CD4-positive, alpha-beta T cell (primary cell): ENCODE measurements at regions not wholly inside any gene's neighbourhood (a gene's known extent, or its start where the extent isn't known, plus 50 kb on each side); places are given as distances from the start of the nearest gene placed in this dataset.

Experiments
- ATAC-seq: fragments of 200-7000 bp; cut with Tn5 transposase; one replicate; pipeline ENCODE4 v1.10.0; 2022; ENCODE audit warnings: mild to moderate bottlenecking; ENCODE audit not compliant: poor library complexity
- CTCF ChIA-PET: fragments of 350-600 bp; sonication (Branson Sonifier 250); formaldehyde crosslinking; loops from one replicate; lab custom pipeline; 2021; ENCODE audit warnings: antibody characterized with exemption, inconsistent platforms; lab: Charles Lee
- POLR2A ChIA-PET: fragments of 350-600 bp; sonication (Branson Sonifier 250); formaldehyde crosslinking; loops from one replicate; lab custom pipeline; 2021; ENCODE audit warnings: antibody characterized with exemption, inconsistent platforms; lab: Charles Lee
- DNase-seq, 14 experiments: peaks; one replicate each; pipeline ENCODE4 v3.0.0-alpha.2; 2013 to 2020; ENCODE audit warnings: mixed read lengths in 2 of 14
- H3K27ac ChIP-seq, 2 donors: one replicate each; pipeline versions ENCODE4 v1.5.1 to v1.7.0; 2013; ENCODE audit warnings: low read length in 2 of 2, low read depth in 1 of 2, mild to moderate bottlenecking in 1 of 2
- H3K27me3 ChIP-seq, 2 experiments: 1 replicate in 1 of 2; 2 replicates in 1 of 2; pipeline versions ENCODE4 v1.6.1 to v1.7.0; 2013; ENCODE audit warnings: low read length in 2 of 2, control low read depth in 1 of 2, mild to moderate bottlenecking in 1 of 2, moderate library complexity in 1 of 2; ENCODE audit not compliant: insufficient read depth in 2 of 2, control insufficient read depth in 1 of 2
- H3K36me3 ChIP-seq: one replicate; pipeline ENCODE4 v1.6.1; 2013; ENCODE audit warnings: low read length, control low read depth; ENCODE audit not compliant: insufficient read depth
- H3K4me1 ChIP-seq: one replicate; pipeline ENCODE4 v1.6.1; 2013; ENCODE audit warnings: low read length, control low read depth; ENCODE audit not compliant: insufficient read depth
- H3K4me3 ChIP-seq: one replicate; pipeline ENCODE4 v1.5.1; 2013; ENCODE audit warnings: mild to moderate bottlenecking, low read length, moderate library complexity
- H3K9me3 ChIP-seq, 2 experiments: 1 replicate in 1 of 2; 2 replicates in 1 of 2; pipeline versions ENCODE4 v1.6.1 to v1.7.0; 2013; ENCODE audit warnings: low read length in 2 of 2, mild to moderate bottlenecking in 2 of 2, control low read depth in 1 of 2, moderate library complexity in 1 of 2; ENCODE audit not compliant: control insufficient read depth in 1 of 2, insufficient read depth in 1 of 2
- H3K27ac Mint-ChIP-seq: one replicate; pipeline ENCODE4 v1.8.0; 2020; ENCODE audit warnings: mixed read lengths
- H3K27me3 Mint-ChIP-seq: one replicate; pipeline ENCODE4 v1.8.0; 2021; ENCODE audit warnings: mixed read lengths
- H3K36me3 Mint-ChIP-seq: one replicate; pipeline ENCODE4 v1.8.0; 2021; ENCODE audit warnings: low read depth, mixed read lengths
- H3K4me1 Mint-ChIP-seq: one replicate; pipeline ENCODE4 v1.8.0; 2021; ENCODE audit warnings: low read depth, mixed read lengths
- H3K4me3 Mint-ChIP-seq: one replicate; pipeline ENCODE4 v1.8.0; 2020; ENCODE audit warnings: mild to moderate bottlenecking, mixed read lengths
- H3K9me3 Mint-ChIP-seq: one replicate; pipeline ENCODE4 v1.8.0; 2020; ENCODE audit warnings: mixed read lengths
- intact Hi-C, 2 experiments: fragments of 100-400 bp; cut with DNase I in 1 of 2; cut with micrococcal nuclease in 1 of 2; formaldehyde crosslinking; loops; one replicate each; pipeline versions ENCODE4 v1.15.1 to v1.9.0; 2023 to 2025; cut with DNase I, micrococcal nuclease
- TF ChIP-seq, protein P1 (sequence below): fragments of 200-600 bp; IDR thresholded peaks from one replicate; pipeline ENCODE4 v1.8.0; 2022; ENCODE audit warnings: antibody characterized with exemption, mild to moderate bottlenecking

DNA sequence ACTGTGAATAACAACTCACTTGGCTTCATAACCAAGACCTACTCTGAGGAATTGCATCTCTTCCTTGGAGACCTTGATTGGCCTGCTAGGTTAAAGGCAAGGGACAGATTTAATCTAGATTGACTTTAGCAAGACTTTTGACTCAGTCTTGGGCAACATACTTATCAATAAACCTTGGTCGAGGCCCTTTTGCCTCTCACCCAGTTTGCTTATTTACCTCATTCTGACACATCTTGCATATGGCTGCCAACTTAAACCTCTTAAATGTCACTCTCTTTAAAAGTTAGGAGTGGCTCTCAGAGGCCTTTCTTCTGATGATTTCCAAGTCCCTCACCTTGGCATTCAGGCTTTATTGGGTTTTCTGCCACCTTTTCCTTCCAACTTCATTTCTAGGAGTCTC lies 124.5 kb downstream of the BAMBI start:
- H3K27me3 Mint-ChIP-seq, result peaks cover 21% of the 10 kb centered on the region
- no peak overlapping the region for H3K4me3 ChIP-seq
- no peak overlapping the region for H3K27ac ChIP-seq
- CTCF ChIA-PET, result no interaction called here
- intact Hi-C loops, result no loop called here
- POLR2A ChIA-PET, result no interaction called here
- ATAC-seq (no peak), DNase-seq (no peak)
- H3K36me3 ChIP-seq, result no peaks in the 10 kb centered on the region
- peaks cover 0 to 3% of the 10 kb centered on the region in 2 experiments for H3K9me3 ChIP-seq
- no peaks in the 10 kb centered on the region for H3K4me1 ChIP-seq
- TF ChIP-seq, protein P1, sequence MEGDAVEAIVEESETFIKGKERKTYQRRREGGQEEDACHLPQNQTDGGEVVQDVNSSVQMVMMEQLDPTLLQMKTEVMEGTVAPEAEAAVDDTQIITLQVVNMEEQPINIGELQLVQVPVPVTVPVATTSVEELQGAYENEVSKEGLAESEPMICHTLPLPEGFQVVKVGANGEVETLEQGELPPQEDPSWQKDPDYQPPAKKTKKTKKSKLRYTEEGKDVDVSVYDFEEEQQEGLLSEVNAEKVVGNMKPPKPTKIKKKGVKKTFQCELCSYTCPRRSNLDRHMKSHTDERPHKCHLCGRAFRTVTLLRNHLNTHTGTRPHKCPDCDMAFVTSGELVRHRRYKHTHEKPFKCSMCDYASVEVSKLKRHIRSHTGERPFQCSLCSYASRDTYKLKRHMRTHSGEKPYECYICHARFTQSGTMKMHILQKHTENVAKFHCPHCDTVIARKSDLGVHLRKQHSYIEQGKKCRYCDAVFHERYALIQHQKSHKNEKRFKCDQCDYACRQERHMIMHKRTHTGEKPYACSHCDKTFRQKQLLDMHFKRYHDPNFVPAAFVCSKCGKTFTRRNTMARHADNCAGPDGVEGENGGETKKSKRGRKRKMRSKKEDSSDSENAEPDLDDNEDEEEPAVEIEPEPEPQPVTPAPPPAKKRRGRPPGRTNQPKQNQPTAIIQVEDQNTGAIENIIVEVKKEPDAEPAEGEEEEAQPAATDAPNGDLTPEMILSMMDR, result no peak
- H3K4me1 Mint-ChIP-seq, result no peaks in the 10 kb centered on the region
- no peaks in the 10 kb centered on the region for H3K36me3 Mint-ChIP-seq
- H3K4me3 Mint-ChIP-seq, result no peak overlapping the region
- H3K9me3 Mint-ChIP-seq, result no peaks in the 10 kb centered on the region
- peaks cover 6% of the 10 kb centered on the region in 2 experiments for H3K27me3 ChIP-seq
- H3K27ac Mint-ChIP-seq, result no peak overlapping the region

DNA sequence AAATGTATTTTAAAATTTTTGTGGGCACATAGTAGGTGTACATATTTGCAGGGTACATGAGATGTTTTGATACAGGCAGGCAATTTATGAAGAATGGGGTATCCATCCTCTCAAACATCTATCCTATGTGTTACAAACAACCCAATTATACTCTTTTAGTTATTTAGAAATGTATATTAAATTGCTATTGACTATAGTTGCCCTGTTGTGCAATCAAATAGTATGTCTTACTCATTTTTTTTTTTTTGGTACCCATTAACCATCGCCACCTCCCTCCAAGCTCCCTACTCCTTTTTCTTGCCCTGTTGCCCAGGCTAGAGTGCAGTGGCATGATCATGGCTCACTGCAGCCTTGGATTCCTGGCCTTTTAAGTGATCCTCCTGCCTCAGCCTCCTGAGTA lies 128.1 kb downstream of the BAMBI start:
- H3K36me3 Mint-ChIP-seq, result no peaks in the 10 kb centered on the region
- no peaks in the 10 kb centered on the region for H3K9me3 Mint-ChIP-seq
- ATAC-seq (no peak), DNase-seq (no peak)
- H3K4me3 ChIP-seq, result no peak overlapping the region
- no peak overlapping the region for H3K27ac ChIP-seq
- no peak overlapping the region for H3K4me3 Mint-ChIP-seq
- intact Hi-C loops, result no loop called here
- ChIA-PET CTCF (no interaction called here), POLR2A (no interaction called here)
- H3K27ac Mint-ChIP-seq, result no peak overlapping the region
- TF ChIP-seq, protein P1, result no peak
- H3K4me1 ChIP-seq, result no peaks in the 10 kb centered on the region
- peaks cover 47% of the 10 kb centered on the region for H3K27me3 Mint-ChIP-seq
- no peaks in the 10 kb centered on the region for H3K4me1 Mint-ChIP-seq
- no peaks in the 10 kb centered on the region for H3K36me3 ChIP-seq
- H3K9me3 ChIP-seq, result no peaks in the 10 kb centered on the region
- H3K27me3 ChIP-seq, result peaks cover 18 to 20% of the 10 kb centered on the region in 2 experiments

GRCh38 chr10:28806488-28806941 lies 129.2 kb downstream of the BAMBI start:
- Histone ChIP-seq H3K4me3 (no peak overlapping the region), H3K27me3 (peaks cover 18 to 20% of the 10 kb centered on the region in 2 experiments), H3K4me1 (no peaks in the 10 kb centered on the region), H3K27ac (no peak overlapping the region), H3K36me3 (no peaks in the 10 kb centered on the region), H3K9me3 (no peaks in the 10 kb centered on the region)
- H3K27me3 Mint-ChIP-seq, result peaks cover 55% of the 10 kb centered on the region
- ATAC-seq (no peak), DNase-seq (no peak)
- POLR2A ChIA-PET, result no interaction called here
- intact Hi-C loops, result no loop called here
- CTCF ChIA-PET, result no interaction called here
- no peaks in the 10 kb centered on the region for H3K9me3 Mint-ChIP-seq
- H3K27ac Mint-ChIP-seq, result no peak overlapping the region
- H3K4me1 Mint-ChIP-seq, result no peaks in the 10 kb centered on the region
- TF ChIP-seq, protein P1, result no peak
- H3K4me3 Mint-ChIP-seq, result no peak overlapping the region
- H3K36me3 Mint-ChIP-seq, result no peaks in the 10 kb centered on the region
